Endothelial cell of umbilical vein (primary cell): ENCODE measurements at regions not wholly inside any gene's neighbourhood (a gene's known extent, or its start where the extent isn't known, plus 50 kb on each side); places are given as distances from the start of the nearest gene placed in this dataset.

Experiments used
- BruUV-seq: library from RNA; stranded (reverse); fragments of 400-500 nt; replicated peaks from 2 replicates; lab custom pipeline; 2021; lab: Mats Ljungman, UMichigan
- CTCF ChIA-PET: fragments of 300-600, 350-600 bp; sonication (Branson Sonifier 250); formaldehyde crosslinking; loops from one replicate; lab custom pipeline; 2021; ENCODE audit warnings: antibody characterized with exemption, inconsistent platforms; lab: Charles Lee
- POLR2A ChIA-PET: fragments of 300-600, 350-600 bp; sonication (Branson Sonifier 250); formaldehyde crosslinking; loops from one replicate; lab custom pipeline; 2021; ENCODE audit warnings: antibody characterized with exemption, inconsistent platforms; lab: Charles Lee
- DNase-seq: peaks from one replicate; pipeline ENCODE4 v3.0.0-alpha.2; 2011; ENCODE audit warnings: low read depth, low spot score
- FAIRE-seq: peaks from 2 replicates; lab custom pipeline; 2011; peaks lifted over from hg19 to GRCh38; lab: Jason Lieb, UNC
- H2AFZ ChIP-seq: 2 replicates; pipeline ENCODE4 v1.6.0; 2012; ENCODE audit warnings: low read depth, low read length, control low read depth, inconsistent platforms
- H3K27ac ChIP-seq: 2 replicates; pipeline ENCODE4 v1.5.1; 2011; ENCODE audit warnings: low read depth, mild to moderate bottlenecking, control low read depth, low read length, moderate library complexity; ENCODE audit not compliant: insufficient read depth
- H3K27me3 ChIP-seq, 2 experiments: 2 replicates each; pipeline versions ENCODE4 v1.6.0 to v1.6.1; 2011; ENCODE audit warnings: low read length in 2 of 2, mixed read lengths in 1 of 2; ENCODE audit not compliant: control insufficient read depth in 2 of 2, insufficient read depth in 2 of 2
- H3K36me3 ChIP-seq, 2 experiments: 2 replicates in 1 of 2; 3 replicates in 1 of 2; pipeline ENCODE4 v1.5.1; 2011; ENCODE audit warnings: low read length in 2 of 2, mild to moderate bottlenecking in 1 of 2, moderate library complexity in 1 of 2; ENCODE audit not compliant: control insufficient read depth in 2 of 2, insufficient read depth in 2 of 2; ENCODE audit errors: extremely low read depth in 1 of 2
- H3K4me1 ChIP-seq: 3 replicates; pipeline ENCODE4 v1.5.1; 2011; ENCODE audit warnings: mild to moderate bottlenecking, low read length; ENCODE audit not compliant: control insufficient read depth, insufficient read depth; ENCODE audit errors: extremely low read depth
- H3K4me2 ChIP-seq: 2 replicates; pipeline ENCODE4 v1.6.1; 2011; ENCODE audit warnings: low read length, control low read depth, mixed read lengths; ENCODE audit not compliant: insufficient read depth
- H3K4me3 ChIP-seq, 3 experiments: fragments of 200-600 bp in 1 of 3; sonication (generic), shearing (Covaris generic) in 1 of 3; replicated peaks in 1 of 3; 2 replicates each; pipeline ENCODE4 v1.5.1; 2011 to 2016; ENCODE audit warnings: control low read depth in 3 of 3, low read length in 3 of 3, mild to moderate bottlenecking in 2 of 3, inconsistent platforms in 1 of 3, low read depth in 1 of 3, moderate library complexity in 1 of 3; ENCODE audit not compliant: insufficient read depth in 1 of 3
- H3K79me2 ChIP-seq: 2 replicates; pipeline ENCODE4 v1.6.0; 2012; ENCODE audit warnings: low read length, inconsistent platforms; ENCODE audit not compliant: control insufficient read depth, insufficient read depth
- H3K9ac ChIP-seq: replicated peaks from 2 replicates; pipeline ENCODE3; 2011; ENCODE audit warnings: low read length, control low read depth; ENCODE audit not compliant: insufficient read depth; ENCODE audit errors: extremely low read depth
- H3K9me1 ChIP-seq: replicated peaks from 3 replicates; pipeline ENCODE4 v1.6.0; 2011; ENCODE audit warnings: mild to moderate bottlenecking, low read length; ENCODE audit not compliant: control insufficient read depth, insufficient read depth; ENCODE audit errors: extremely low read depth
- H3K9me3 ChIP-seq: replicated peaks from 2 replicates; pipeline ENCODE4 v1.5.1; 2012; ENCODE audit warnings: low read length, inconsistent platforms; ENCODE audit not compliant: control insufficient read depth, insufficient read depth
- H4K20me1 ChIP-seq: replicated peaks from 2 replicates; pipeline ENCODE3; 2011; ENCODE audit warnings: mild to moderate bottlenecking, low read length; ENCODE audit not compliant: control insufficient read depth, insufficient read depth; ENCODE audit errors: extremely low read depth
- EZH2 ChIP-seq: IDR thresholded peaks from 2 replicates; pipeline ENCODE4 v1.6.1; 2012; ENCODE audit warnings: borderline replicate concordance, low read depth, mild to moderate bottlenecking, moderate library complexity, low read length, inconsistent platforms; ENCODE audit not compliant: severe bottlenecking
- FOS ChIP-seq: IDR thresholded peaks from 2 replicates; pipeline ENCODE4 v1.6.1; 2011; ENCODE audit warnings: mild to moderate bottlenecking, low read length, moderate library complexity, borderline replicate concordance; ENCODE audit not compliant: insufficient read depth
- GATA2 ChIP-seq: IDR thresholded peaks from 2 replicates; pipeline ENCODE4 v1.7.0; 2011; ENCODE audit warnings: low read depth, mild to moderate bottlenecking, moderate library complexity, mixed read lengths, low read length; ENCODE audit not compliant: insufficient read length, insufficient read depth
- JUN ChIP-seq: IDR thresholded peaks from 2 replicates; pipeline ENCODE4 v1.6.1; 2011; ENCODE audit warnings: borderline replicate concordance, low read depth; ENCODE audit not compliant: insufficient read length, insufficient read depth
- MYC ChIP-seq: IDR thresholded peaks from one replicate; pipeline ENCODE4 v1.6.1; 2011; ENCODE audit warnings: mild to moderate bottlenecking, low read depth, low read length
- POLR2A ChIP-seq: IDR thresholded peaks from 2 replicates; pipeline ENCODE4 v1.6.1; 2012; ENCODE audit warnings: low read depth, mild to moderate bottlenecking, control low read depth, low read length
- POLR2AphosphoS5 ChIP-seq: IDR thresholded peaks from 2 replicates; pipeline ENCODE4 v1.6.1; 2012; ENCODE audit warnings: low read depth, mild to moderate bottlenecking, control low read depth, low read length, moderate library complexity; ENCODE audit not compliant: insufficient read depth
- dilution Hi-C: fragments of 300-500 bp; cut with MboI; formaldehyde crosslinking; loops from one replicate; pipeline ENCODE4 v1.15.0; 2019; ENCODE audit warnings: low sequenced_read_pairs; ENCODE audit not compliant: extremely low pct_ligation_motif_present
- intact Hi-C: fragments of 100-400 bp; cut with micrococcal nuclease; formaldehyde crosslinking; loops from one replicate; pipeline ENCODE4 v1.10.0; 2022
- TF ChIP-seq, protein P1 (sequence below): IDR thresholded peaks from 2 replicates; pipeline ENCODE4 v1.6.1; 2011; ENCODE audit not compliant: insufficient read depth, insufficient read length
- TF ChIP-seq, protein P2 (sequence below), 2 donors: IDR thresholded peaks; 1 replicate in 1 of 2; 2 replicates in 1 of 2; pipeline ENCODE4 v1.5.1; 2011; ENCODE audit warnings: low read length in 2 of 2, mild to moderate bottlenecking in 2 of 2, moderate library complexity in 2 of 2, control low read depth in 1 of 2, inconsistent platforms in 1 of 2, low read depth in 1 of 2; ENCODE audit not compliant: insufficient read depth in 1 of 2; ENCODE audit errors: extremely low read depth in 1 of 2

DNA sequence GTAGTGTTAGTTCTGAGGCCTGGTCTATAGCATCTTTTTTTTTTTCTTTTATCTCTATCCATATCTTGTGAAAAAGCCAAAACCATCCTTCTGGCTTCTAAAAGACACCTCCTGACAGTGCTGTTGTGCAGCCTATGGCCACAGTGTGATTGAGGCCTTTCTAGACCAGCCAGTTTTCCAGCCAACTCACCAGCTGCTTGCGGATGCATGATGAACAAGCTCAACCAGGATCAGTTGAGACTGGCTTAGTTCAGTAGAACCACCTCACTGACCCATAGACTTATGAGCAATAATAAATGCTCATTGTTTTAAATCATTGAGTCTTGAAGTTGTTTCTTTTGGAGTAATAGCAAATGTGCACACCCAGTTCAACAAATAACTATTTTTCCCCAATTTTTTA lies 296.9 kb downstream of the FAM170A start:
- intact Hi-C loops, result no loop called here

More for the DNA sequence above, 296.9 kb downstream of the FAM170A start:
- Histone ChIP-seq H3K27ac (no peak overlapping the region), H3K4me2 (no peak overlapping the region), H3K27me3 (no peaks in the 10 kb centered on the region), H3K9me3 (no peaks in the 10 kb centered on the region), H3K9me1 (no peaks in the 10 kb centered on the region), H4K20me1 (no peaks in the 10 kb centered on the region), H3K36me3 (no peaks in the 10 kb centered on the region), H3K79me2 (no peaks in the 10 kb centered on the region), H3K4me3 (no peak overlapping the region), H2AFZ (no peak overlapping the region), H3K9ac (no peak overlapping the region), H3K4me1 (no peaks in the 10 kb centered on the region)
- dilution Hi-C loops, result no loop called here
- TF ChIP-seq, protein P1, sequence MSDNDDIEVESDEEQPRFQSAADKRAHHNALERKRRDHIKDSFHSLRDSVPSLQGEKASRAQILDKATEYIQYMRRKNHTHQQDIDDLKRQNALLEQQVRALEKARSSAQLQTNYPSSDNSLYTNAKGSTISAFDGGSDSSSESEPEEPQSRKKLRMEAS, result no peak
- TF ChIP-seq, protein P2, sequence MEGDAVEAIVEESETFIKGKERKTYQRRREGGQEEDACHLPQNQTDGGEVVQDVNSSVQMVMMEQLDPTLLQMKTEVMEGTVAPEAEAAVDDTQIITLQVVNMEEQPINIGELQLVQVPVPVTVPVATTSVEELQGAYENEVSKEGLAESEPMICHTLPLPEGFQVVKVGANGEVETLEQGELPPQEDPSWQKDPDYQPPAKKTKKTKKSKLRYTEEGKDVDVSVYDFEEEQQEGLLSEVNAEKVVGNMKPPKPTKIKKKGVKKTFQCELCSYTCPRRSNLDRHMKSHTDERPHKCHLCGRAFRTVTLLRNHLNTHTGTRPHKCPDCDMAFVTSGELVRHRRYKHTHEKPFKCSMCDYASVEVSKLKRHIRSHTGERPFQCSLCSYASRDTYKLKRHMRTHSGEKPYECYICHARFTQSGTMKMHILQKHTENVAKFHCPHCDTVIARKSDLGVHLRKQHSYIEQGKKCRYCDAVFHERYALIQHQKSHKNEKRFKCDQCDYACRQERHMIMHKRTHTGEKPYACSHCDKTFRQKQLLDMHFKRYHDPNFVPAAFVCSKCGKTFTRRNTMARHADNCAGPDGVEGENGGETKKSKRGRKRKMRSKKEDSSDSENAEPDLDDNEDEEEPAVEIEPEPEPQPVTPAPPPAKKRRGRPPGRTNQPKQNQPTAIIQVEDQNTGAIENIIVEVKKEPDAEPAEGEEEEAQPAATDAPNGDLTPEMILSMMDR (IDR thresholded peaks at IDR 0.05; ENCODE audit: extremely low read depth in 1 of 2, insufficient read depth in 1 of 2, low read depth in 1 of 2, low read length in 2 of 2), result no peak
- TF ChIP-seq FOS (no peak), POLR2AphosphoS5 (no peak), JUN (no peak), GATA2 (no peak), MYC (no peak), POLR2A (no peak), EZH2 (no peak)
- no TSS peak for BruUV-seq
- CTCF ChIA-PET, result no interaction called here
- FAIRE-seq (no peak), DNase-seq (no peak)
- POLR2A ChIA-PET, result no interaction called here
